NOMO-1 (cell line): ENCODE measurements at regions not wholly inside any gene's neighbourhood (a gene's known extent, or its start where the extent isn't known, plus 50 kb on each side); places are given as distances from the start of the nearest gene placed in this dataset.

Source experiments
- DNase-seq, 2 experiments: peaks; one replicate each; lab custom pipeline; 2025; ENCODE audit not compliant: unreplicated experiment in 2 of 2; lab: John Stamatoyannopoulos, UW

DNA sequence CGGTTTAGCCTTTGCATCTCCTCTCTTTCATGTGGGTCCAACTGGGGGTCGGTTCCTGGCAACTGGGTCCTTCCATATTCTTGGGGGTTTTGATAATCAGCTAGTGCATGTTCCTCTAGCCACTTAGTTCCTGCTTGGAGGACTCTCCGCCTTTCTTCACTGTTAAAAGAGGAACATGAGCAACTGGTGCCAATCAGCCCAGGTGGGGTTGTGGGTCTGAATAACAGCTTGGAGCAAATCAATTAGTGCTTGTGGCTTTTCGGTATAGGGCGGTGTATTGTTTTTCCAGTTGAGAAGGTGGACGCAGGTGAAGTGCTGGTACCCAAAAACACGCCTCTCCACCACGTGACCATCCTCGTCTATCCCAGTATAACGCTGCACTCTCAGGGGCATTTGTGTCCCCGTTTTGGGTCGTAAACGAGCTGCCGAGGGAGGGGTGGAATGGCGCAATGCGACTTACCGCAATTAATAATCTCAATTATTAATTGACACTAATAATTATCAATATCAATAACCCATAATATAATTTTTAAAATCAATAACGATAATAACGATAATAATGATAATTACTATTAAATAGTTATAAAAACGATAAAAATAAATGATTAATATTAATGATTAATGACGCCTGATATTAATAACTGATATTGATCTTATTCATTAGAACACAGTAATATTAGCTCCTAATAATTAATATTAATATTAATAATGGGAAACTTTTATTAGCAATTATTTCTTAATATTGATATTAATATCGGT, 51.9 kb upstream of the ALG1L2 start:
- DNase-seq: peak; percentile 47 to 68
